Uterus (tissue), 3 donors: ENCODE measurements at regions not wholly inside any gene's neighbourhood (a gene's known extent, or its start where the extent isn't known, plus 50 kb on each side); places are given as distances from the start of the nearest gene placed in this dataset.
"Not testable (repeated sequence)": the region's sequence is repeated elsewhere in the genome, so short reads cannot be mapped to it uniquely, and the experiment has no call there.

Experiments used
- DNase-seq, 2 donors: peaks; one replicate each; pipeline ENCODE4 v3.0.0-alpha.2; 2019 to 2020
- H3K27ac ChIP-seq, 2 donors: fragments of 200-600 bp; sonication (generic); 1 replicate in 1 of 2; 2 replicates in 1 of 2; pipeline ENCODE4 v1.5.1; 2016 to 2018
- H3K27me3 ChIP-seq, 2 donors: fragments of 200-600 bp; sonication (generic); one replicate each; pipeline ENCODE4 v1.5.1; 2018 to 2019; ENCODE audit warnings: control low read depth in 1 of 2
- H3K36me3 ChIP-seq, 2 donors: fragments of 200-600 bp; sonication (generic); one replicate each; pipeline ENCODE4 v1.5.1; 2019; ENCODE audit warnings: control low read depth in 1 of 2
- H3K4me1 ChIP-seq, 2 donors: fragments of 200-600 bp; sonication (generic); one replicate each; pipeline ENCODE4 v1.5.1; 2018 to 2019; ENCODE audit warnings: control low read depth in 1 of 2
- H3K4me3 ChIP-seq, 2 donors: fragments of 200-600 bp; sonication (generic); 1 replicate in 1 of 2; 2 replicates in 1 of 2; pipeline ENCODE4 v1.5.1; 2018 to 2019; ENCODE audit warnings: mild to moderate bottlenecking in 1 of 2
- H3K9me3 ChIP-seq, 2 donors: fragments of 200-600 bp; sonication (generic); one replicate each; pipeline ENCODE4 v1.5.1; 2019; ENCODE audit warnings: control low read depth in 1 of 2
- CTCF ChIP-seq, 4 experiments: fragments of 200-600 bp in 2 of 4; fragments of 450-650 bp in 2 of 4; sonication (generic) in 2 of 4; IDR thresholded peaks; one replicate each; pipeline ENCODE4 v1.5.1; 2016 to 2019; ENCODE audit warnings: antibody characterized with exemption in 4 of 4, mild to moderate bottlenecking in 2 of 4, moderate library complexity in 1 of 4
- POLR2A ChIP-seq, 2 donors: fragments of 450-650 bp; IDR thresholded peaks; one replicate each; pipeline ENCODE4 v1.6.1; 2016; ENCODE audit warnings: antibody characterized with exemption in 2 of 2, mild to moderate bottlenecking in 1 of 2, moderate library complexity in 1 of 2
- intact Hi-C: fragments of 100-400 bp; cut with DNase I; formaldehyde crosslinking; loops from one replicate; pipeline ENCODE4 v1.15.1; 2023; ENCODE audit warnings: low total_unique reads
- donor health status: DM: yes; HTN: yes; CAD: no.

GRCh38 chr5:143924311-143924978, 112.5 kb downstream of the HMHB1 start:
- Histone ChIP-seq H3K36me3 (no peaks in the 10 kb centered on the region), H3K4me1 (no peaks in the 10 kb centered on the region), H3K9me3 (no peaks in the 10 kb centered on the region), H3K27ac (no peak overlapping the region), H3K27me3 (no peaks in the 10 kb centered on the region), H3K4me3 (no peak overlapping the region)
- DNase-seq, result no peak
- intact Hi-C loops, result no loop called here
- TF ChIP-seq POLR2A (IDR thresholded peaks at IDR 0.05), result no peak
- TF ChIP-seq CTCF (IDR thresholded peaks at IDR 0.05), result no peak

GRCh38 chr5:143924979-143925325, 113.0 kb downstream of the HMHB1 start:
- H3K4me1 ChIP-seq, H3K27me3 ChIP-seq, H3K27ac ChIP-seq, H3K9me3 ChIP-seq, H3K4me3 ChIP-seq, intact Hi-C loops, H3K36me3 ChIP-seq, DNase-seq: not testable (repeated sequence)

GRCh38 chr5:143929486-143929885, 117.5 kb downstream of the HMHB1 start:
- H3K4me3 ChIP-seq, result no peak overlapping the region
- H3K9me3 ChIP-seq, result no peaks in the 10 kb centered on the region
- no peaks in the 10 kb centered on the region for H3K4me1 ChIP-seq
- intact Hi-C loops, result no loop called here
- no peaks in the 10 kb centered on the region for H3K27me3 ChIP-seq
- H3K27ac ChIP-seq, result no peak overlapping the region
- DNase-seq, result no peak
- TF ChIP-seq POLR2A (IDR thresholded peaks at IDR 0.05), result no peak
- TF ChIP-seq CTCF (IDR thresholded peaks at IDR 0.05), result no peak
- no peaks in the 10 kb centered on the region for H3K36me3 ChIP-seq

GRCh38 chr5:143930561-143930960, 118.6 kb downstream of the HMHB1 start:
- H3K4me3 ChIP-seq, result no peak overlapping the region
- intact Hi-C loops, result no loop called here
- TF ChIP-seq POLR2A (IDR thresholded peaks at IDR 0.05), result no peak
- TF ChIP-seq CTCF (IDR thresholded peaks at IDR 0.05), result no peak
- no peak for DNase-seq
- H3K27ac ChIP-seq, result no peak overlapping the region
- no peaks in the 10 kb centered on the region for H3K27me3 ChIP-seq
- no peaks in the 10 kb centered on the region for H3K36me3 ChIP-seq
- no peaks in the 10 kb centered on the region for H3K4me1 ChIP-seq
- H3K9me3 ChIP-seq, result no peaks in the 10 kb centered on the region

GRCh38 chr5:143931476-143931875, 119.5 kb downstream of the HMHB1 start:
- Histone ChIP-seq H3K27ac (no peak overlapping the region), H3K9me3 (no peaks in the 10 kb centered on the region), H3K4me1 (no peaks in the 10 kb centered on the region), H3K27me3 (no peaks in the 10 kb centered on the region), H3K36me3 (no peaks in the 10 kb centered on the region), H3K4me3 (no peak overlapping the region)
- intact Hi-C loops, result no loop called here
- DNase-seq, result no peak
- TF ChIP-seq CTCF (IDR thresholded peaks at IDR 0.05) (no peak), POLR2A (IDR thresholded peaks at IDR 0.05) (no peak)

- Histone ChIP-seq H3K27me3 (no peaks in the 10 kb centered on the region), H3K4me1 (no peaks in the 10 kb centered on the region), H3K4me3 (no peak overlapping the region), H3K36me3 (no peaks in the 10 kb centered on the region), H3K27ac (no peak overlapping the region), H3K9me3 (no peaks in the 10 kb centered on the region)
- intact Hi-C loops, result no loop called here
- TF ChIP-seq CTCF (IDR thresholded peaks at IDR 0.05), result no peak
- no peak for TF ChIP-seq POLR2A (IDR thresholded peaks at IDR 0.05)
- DNase-seq, result no peak
Observed at GRCh38 chr5:143931986-143932385, 120.0 kb downstream of the HMHB1 start.
